HEK293 (cell line): ENCODE measurements at regions not wholly inside any gene's neighbourhood (a gene's known extent, or its start where the extent isn't known, plus 50 kb on each side); places are given as distances from the start of the nearest gene placed in this dataset.

Experiments
- CTCF ChIA-PET: fragments of 350-600 bp; formaldehyde crosslinking; extraction: SDS; loops from one replicate; lab custom pipeline; 2021; ENCODE audit warnings: antibody characterized with exemption; lab: Yijun Ruan, JAX
- POLR2A ChIA-PET: fragments of 300-600 bp; formaldehyde crosslinking; extraction: SDS; loops from one replicate; lab custom pipeline; 2020; ENCODE audit warnings: antibody characterized with exemption, inconsistent platforms; lab: Yijun Ruan, JAX
- H3K27ac ChIP-seq: fragments of 200-500 bp; sonication (Bioruptor generic); 2 replicates; pipeline ENCODE4 v1.5.1; 2014; ENCODE audit warnings: low read depth, low read length, control low read depth, inconsistent platforms; ENCODE audit errors: extremely low read depth
- H3K36me3 ChIP-seq, 2 experiments: fragments of 200-500 bp in 1 of 2; sonication (Bioruptor generic) in 1 of 2; 1 replicate in 1 of 2; 2 replicates in 1 of 2; pipeline ENCODE4 v1.5.1; 2014 to 2017; ENCODE audit warnings: inconsistent platforms in 2 of 2, low read length in 2 of 2; ENCODE audit not compliant: control insufficient read depth in 2 of 2, insufficient read depth in 1 of 2
- H3K4me1 ChIP-seq: fragments of 200-500 bp; sonication (Bioruptor generic); 2 replicates; pipeline ENCODE4 v1.5.1; 2014; ENCODE audit warnings: mild to moderate bottlenecking, low read length, inconsistent platforms; ENCODE audit not compliant: control insufficient read depth, insufficient read depth
- H3K4me3 ChIP-seq: 2 replicates; pipeline ENCODE4 v1.5.1; 2011; ENCODE audit warnings: low read depth, mild to moderate bottlenecking, control low read depth, low read length, moderate library complexity
- H3K9me3 ChIP-seq: fragments of 200-500 bp; sonication (Bioruptor generic); 2 replicates; pipeline ENCODE4 v1.5.1; 2014; ENCODE audit warnings: low read depth, low read length, inconsistent platforms; ENCODE audit not compliant: control insufficient read depth, insufficient read depth
- CTCF ChIP-seq: fragments of 450-650 bp; formaldehyde crosslinking; IDR thresholded peaks from 2 replicates; pipeline ENCODE4 v1.5.1; 2016; ENCODE audit warnings: missing biosample characterization, missing genetic modification characterization
- GLIS1 ChIP-seq: fragments of 450-650 bp; formaldehyde crosslinking; IDR thresholded peaks from 2 replicates; pipeline ENCODE4 v1.5.1; 2016; ENCODE audit warnings: missing biosample characterization, missing genetic modification characterization
- IKZF3 ChIP-seq: fragments of 450-650 bp; IDR thresholded peaks from 2 replicates; pipeline ENCODE4 v1.5.0; 2018; ENCODE audit warnings: missing biosample characterization, mild to moderate bottlenecking, missing genetic modification characterization, moderate library complexity
- MZF1 ChIP-seq: fragments of 450-650 bp; formaldehyde crosslinking; IDR thresholded peaks from 2 replicates; pipeline ENCODE4 v1.5.1; 2017; ENCODE audit warnings: missing biosample characterization, missing genetic modification characterization, borderline replicate concordance
- SCRT1 ChIP-seq: fragments of 450-650 bp; formaldehyde crosslinking; IDR thresholded peaks from 2 replicates; pipeline ENCODE4 v1.5.1; 2016; ENCODE audit warnings: missing biosample characterization, missing genetic modification characterization, borderline replicate concordance
- SCRT2 ChIP-seq: fragments of 450-650 bp; formaldehyde crosslinking; IDR thresholded peaks from 2 replicates; pipeline ENCODE4 v1.5.1; 2016; ENCODE audit warnings: missing biosample characterization, missing genetic modification characterization
- TRIM28 ChIP-seq: IDR thresholded peaks from 2 replicates; pipeline ENCODE4 v1.6.1; 2011; ENCODE audit warnings: low read length, control low read depth, borderline replicate concordance
- ZBTB17 ChIP-seq: fragments of 450-650 bp; formaldehyde crosslinking; IDR thresholded peaks from 2 replicates; pipeline ENCODE4 v1.5.1; 2016; ENCODE audit warnings: missing biosample characterization, missing genetic modification characterization
- ZFP37 ChIP-seq: fragments of 450-650 bp; formaldehyde crosslinking; IDR thresholded peaks from 2 replicates; pipeline ENCODE4 v1.5.1; 2016; ENCODE audit warnings: missing biosample characterization, missing genetic modification characterization
- ZIC2 ChIP-seq: fragments of 450-650 bp; formaldehyde crosslinking; IDR thresholded peaks from 2 replicates; pipeline ENCODE4 v1.5.1; 2016; ENCODE audit warnings: missing biosample characterization, missing genetic modification characterization
- ZNF138 ChIP-seq: fragments of 450-650 bp; formaldehyde crosslinking; IDR thresholded peaks from 2 replicates; pipeline ENCODE4 v1.5.1; 2016; ENCODE audit warnings: missing biosample characterization, missing genetic modification characterization, borderline replicate concordance
- ZNF169 ChIP-seq: fragments of 450-650 bp; formaldehyde crosslinking; IDR thresholded peaks from 2 replicates; pipeline ENCODE4 v1.5.1; 2016; ENCODE audit warnings: missing biosample characterization, missing genetic modification characterization
- ZNF266 ChIP-seq: fragments of 450-650 bp; formaldehyde crosslinking; IDR thresholded peaks from 2 replicates; pipeline ENCODE4 v1.5.1; 2016; ENCODE audit warnings: missing biosample characterization, missing genetic modification characterization, low read depth
- ZNF391 ChIP-seq: fragments of 450-650 bp; formaldehyde crosslinking; IDR thresholded peaks from 2 replicates; pipeline ENCODE4 v1.5.1; 2016; ENCODE audit warnings: low read depth, missing biosample characterization, missing genetic modification characterization, borderline replicate concordance
- ZNF394 ChIP-seq: fragments of 450-650 bp; formaldehyde crosslinking; IDR thresholded peaks from 2 replicates; pipeline ENCODE4 v1.5.1; 2016; ENCODE audit warnings: missing biosample characterization, missing genetic modification characterization, mild to moderate bottlenecking, moderate library complexity, borderline replicate concordance
- ZNF514 ChIP-seq: fragments of 450-650 bp; formaldehyde crosslinking; IDR thresholded peaks from 2 replicates; pipeline ENCODE4 v1.5.1; 2016; ENCODE audit warnings: missing biosample characterization, missing genetic modification characterization
- ZNF549 ChIP-seq: fragments of 450-650 bp; IDR thresholded peaks from 2 replicates; pipeline ENCODE4 v1.5.1; 2018; ENCODE audit warnings: missing biosample characterization, missing genetic modification characterization, mild to moderate bottlenecking, inconsistent platforms, moderate library complexity
- ZNF654 ChIP-seq: fragments of 450-650 bp; formaldehyde crosslinking; IDR thresholded peaks from 2 replicates; pipeline ENCODE4 v1.5.1; 2016; ENCODE audit warnings: low read depth, missing biosample characterization, missing genetic modification characterization
- ZSCAN30 ChIP-seq: fragments of 450-650 bp; IDR thresholded peaks from 2 replicates; pipeline ENCODE4 v1.5.1; 2018; ENCODE audit warnings: missing biosample characterization, mild to moderate bottlenecking, missing genetic modification characterization, moderate library complexity
- ZXDB ChIP-seq: fragments of 450-650 bp; formaldehyde crosslinking; IDR thresholded peaks from 2 replicates; pipeline ENCODE4 v1.5.1; 2016; ENCODE audit warnings: missing biosample characterization, missing genetic modification characterization
- TF ChIP-seq, protein P1 (sequence below): fragments of 450-650 bp; formaldehyde crosslinking; IDR thresholded peaks from 2 replicates; pipeline ENCODE4 v1.5.1; 2017; ENCODE audit warnings: missing biosample characterization, missing genetic modification characterization
- TF ChIP-seq, protein P2 (sequence below): fragments of 450-650 bp; formaldehyde crosslinking; IDR thresholded peaks from 2 replicates; pipeline ENCODE4 v1.5.1; 2016; ENCODE audit warnings: missing biosample characterization, missing genetic modification characterization

DNA sequence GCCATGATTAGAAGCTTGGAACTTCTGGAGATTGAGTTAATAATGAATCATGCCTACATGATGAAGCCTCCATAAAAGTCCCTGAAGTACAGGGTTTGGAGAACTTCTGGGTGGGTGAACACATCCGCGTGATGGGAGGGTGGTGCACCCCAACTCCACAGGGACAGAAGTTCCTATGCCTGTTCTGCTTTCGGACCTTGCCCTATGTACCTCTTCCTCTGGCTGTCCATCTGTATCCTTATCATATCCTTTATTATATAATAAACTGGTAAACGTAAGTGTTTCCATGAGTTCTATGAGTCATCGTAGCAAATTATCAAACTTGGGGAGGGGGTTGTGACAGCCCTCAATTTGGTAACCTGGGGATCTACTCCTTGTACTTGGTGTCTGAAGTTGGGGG is 60.2 kb downstream of the ADM start:
- no peak overlapping the region for H3K4me3 ChIP-seq
- no peaks in the 10 kb centered on the region for H3K4me1 ChIP-seq
- no peaks in the 10 kb centered on the region for H3K9me3 ChIP-seq
- TF ChIP-seq ZNF394 (tag by site-specific recombination) (no peak), ZNF266 (tag by site-specific recombination) (no peak), ZNF391 (tag by site-specific recombination) (no peak)
- TF ChIP-seq, all 188 proteins: peak for 0
- Histone ChIP-seq H3K27ac (no peak overlapping the region), H3K36me3 (no peaks in the 10 kb centered on the region)
- ChIA-PET POLR2A (interaction anchor here (1.0 kb wide), 1 partner anchor 55 kb away, joined by 3 read pairs; no protein-coding TSS in a partner anchor), CTCF (interaction anchor here (0.7 to 4.5 kb wide), 7 partner anchors 9 to 324 kb away, joined by 4 to 62 read pairs (median 5); no protein-coding TSS in a partner anchor)

GRCh38 chr11:10366568-10367331 is 61.9 kb downstream of the ADM start:
- Histone ChIP-seq H3K9me3 (no peaks in the 10 kb centered on the region), H3K4me3 (no peak overlapping the region), H3K27ac (no peak overlapping the region), H3K4me1 (no peaks in the 10 kb centered on the region), H3K36me3 (no peaks in the 10 kb centered on the region)
- TF ChIP-seq, protein P1, sequence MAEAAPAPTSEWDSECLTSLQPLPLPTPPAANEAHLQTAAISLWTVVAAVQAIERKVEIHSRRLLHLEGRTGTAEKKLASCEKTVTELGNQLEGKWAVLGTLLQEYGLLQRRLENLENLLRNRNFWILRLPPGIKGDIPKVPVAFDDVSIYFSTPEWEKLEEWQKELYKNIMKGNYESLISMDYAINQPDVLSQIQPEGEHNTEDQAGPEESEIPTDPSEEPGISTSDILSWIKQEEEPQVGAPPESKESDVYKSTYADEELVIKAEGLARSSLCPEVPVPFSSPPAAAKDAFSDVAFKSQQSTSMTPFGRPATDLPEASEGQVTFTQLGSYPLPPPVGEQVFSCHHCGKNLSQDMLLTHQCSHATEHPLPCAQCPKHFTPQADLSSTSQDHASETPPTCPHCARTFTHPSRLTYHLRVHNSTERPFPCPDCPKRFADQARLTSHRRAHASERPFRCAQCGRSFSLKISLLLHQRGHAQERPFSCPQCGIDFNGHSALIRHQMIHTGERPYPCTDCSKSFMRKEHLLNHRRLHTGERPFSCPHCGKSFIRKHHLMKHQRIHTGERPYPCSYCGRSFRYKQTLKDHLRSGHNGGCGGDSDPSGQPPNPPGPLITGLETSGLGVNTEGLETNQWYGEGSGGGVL, result peak; percentile 81
- peak; percentile 64 for TF ChIP-seq CTCF
- no peak for TF ChIP-seq ZNF169
- no peak for TF ChIP-seq ZNF514 (tag by site-specific recombination)
- peak; percentile 83 for TF ChIP-seq SCRT2
- 0 out of 2 replicates have a peak, but pooled peaks have one; percentile 19 for TF ChIP-seq ZIC2 (tag by site-specific recombination)
- TF ChIP-seq ZBTB17 (tag by site-specific recombination), result peak; percentile 49
- 0 out of 2 replicates have a peak, but pooled peaks have one; percentile 14 for TF ChIP-seq GLIS1 (tag by site-specific recombination)
- no peak for TF ChIP-seq ZNF549
- no peak for TF ChIP-seq ZFP37 (tag by site-specific recombination)
- TF ChIP-seq TRIM28, result peak; percentile 27; the same call in 1 of the 2 replicates
- TF ChIP-seq, protein P2, sequence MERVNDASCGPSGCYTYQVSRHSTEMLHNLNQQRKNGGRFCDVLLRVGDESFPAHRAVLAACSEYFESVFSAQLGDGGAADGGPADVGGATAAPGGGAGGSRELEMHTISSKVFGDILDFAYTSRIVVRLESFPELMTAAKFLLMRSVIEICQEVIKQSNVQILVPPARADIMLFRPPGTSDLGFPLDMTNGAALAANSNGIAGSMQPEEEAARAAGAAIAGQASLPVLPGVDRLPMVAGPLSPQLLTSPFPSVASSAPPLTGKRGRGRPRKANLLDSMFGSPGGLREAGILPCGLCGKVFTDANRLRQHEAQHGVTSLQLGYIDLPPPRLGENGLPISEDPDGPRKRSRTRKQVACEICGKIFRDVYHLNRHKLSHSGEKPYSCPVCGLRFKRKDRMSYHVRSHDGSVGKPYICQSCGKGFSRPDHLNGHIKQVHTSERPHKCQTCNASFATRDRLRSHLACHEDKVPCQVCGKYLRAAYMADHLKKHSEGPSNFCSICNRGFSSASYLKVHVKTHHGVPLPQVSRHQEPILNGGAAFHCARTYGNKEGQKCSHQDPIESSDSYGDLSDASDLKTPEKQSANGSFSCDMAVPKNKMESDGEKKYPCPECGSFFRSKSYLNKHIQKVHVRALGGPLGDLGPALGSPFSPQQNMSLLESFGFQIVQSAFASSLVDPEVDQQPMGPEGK (tag by site-specific recombination), result peak; percentile 67
- TF ChIP-seq ZNF138, result no peak
- TF ChIP-seq ZSCAN30 (tag by site-specific recombination), result 0 out of 2 replicates have a peak, but pooled peaks have one; percentile 16
- TF ChIP-seq ZXDB, result peak; percentile 23; the same call in 1 of the 2 replicates
- TF ChIP-seq SCRT1 (tag by site-specific recombination), result peak; percentile 37; the same call in 1 of the 2 replicates
- TF ChIP-seq ZNF654, result peak; percentile 58
- TF ChIP-seq IKZF3 (tag by site-specific recombination), result 0 out of 2 replicates have a peak, but pooled peaks have one; percentile 27
- peak; percentile 56; the same call in 1 of the 2 replicates for TF ChIP-seq MZF1 (tag by site-specific recombination)
- ChIA-PET POLR2A (interaction anchor here (0.7 to 1.2 kb wide), 8 partner anchors 57 to 506 kb away, joined by 3 to 24 read pairs (median 3); partner anchors contain the start of gene ADM), CTCF (interaction anchor here (0.6 to 4.5 kb wide), 46 partner anchors 8 to 881 kb away, joined by 3 to 62 read pairs (median 4); partner anchors contain the start of genes ADM and RNF141)
